ENCODE measurements at regions not wholly inside any gene's neighbourhood (a gene's known extent, or its start where the extent isn't known, plus 50 kb on each side); places are given as distances from the start of the nearest gene placed in this dataset.

DNA sequence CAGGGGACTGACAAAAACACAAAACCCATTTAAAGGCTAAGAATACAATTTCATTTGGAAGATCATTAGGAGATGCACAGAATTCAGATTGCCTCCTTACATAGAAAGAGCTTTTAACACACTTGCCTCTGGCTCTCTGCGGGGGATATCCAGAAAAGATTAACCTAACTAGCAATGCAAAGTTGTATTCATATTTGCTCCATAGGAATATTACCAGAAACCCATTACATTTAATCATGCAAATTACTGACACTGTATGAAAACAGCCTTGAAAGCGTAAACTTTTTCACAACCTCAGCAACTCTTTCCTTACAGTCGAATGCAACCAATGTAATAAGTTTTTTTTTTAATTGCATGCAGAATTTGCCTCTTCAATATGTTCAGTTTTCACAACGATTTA, 1087.3 kb upstream of the PRKX start:
- Histone ChIP-seq H3K9me3 (ENCODE audit: insufficient read depth, low read depth, low read length) (no peaks in the 10 kb centered on the region), H2AFZ (ENCODE audit: low read length) (no peak overlapping the region), H3K4me3 (ENCODE audit: low read length, poor library complexity, severe bottlenecking) (no peak overlapping the region), H3K4me1 (ENCODE audit: insufficient read depth, low read length, poor library complexity, severe bottlenecking) (no peaks in the 10 kb centered on the region), H3F3A (ENCODE audit: low read depth) (no peaks in the 10 kb centered on the region), H3K4me2 (ENCODE audit: low read depth, low read length, poor library complexity, severe bottlenecking) (no peak overlapping the region), H4K20me1 (ENCODE audit: insufficient read depth, low read length, poor library complexity, severe bottlenecking) (no peaks in the 10 kb centered on the region), H3K9ac (ENCODE audit: low read depth, low read length, poor library complexity, severe bottlenecking) (no peak overlapping the region), H3K9me2 (replicated peaks; ENCODE audit: low read depth, low read length) (no peaks in the 10 kb centered on the region), H3K79me2 (ENCODE audit: insufficient read depth, low read length) (no peaks in the 10 kb centered on the region), H3K27me3 (ENCODE audit: insufficient read depth, low read length, poor library complexity, severe bottlenecking) (no peaks in the 10 kb centered on the region), H3K36me3 (ENCODE audit: insufficient read depth, low read length) (no peaks in the 10 kb centered on the region)
- TF ChIP-seq CTCF (conservative IDR thresholded peaks at IDR 0.05; ENCODE audit: low read length): no peak

DNA sequence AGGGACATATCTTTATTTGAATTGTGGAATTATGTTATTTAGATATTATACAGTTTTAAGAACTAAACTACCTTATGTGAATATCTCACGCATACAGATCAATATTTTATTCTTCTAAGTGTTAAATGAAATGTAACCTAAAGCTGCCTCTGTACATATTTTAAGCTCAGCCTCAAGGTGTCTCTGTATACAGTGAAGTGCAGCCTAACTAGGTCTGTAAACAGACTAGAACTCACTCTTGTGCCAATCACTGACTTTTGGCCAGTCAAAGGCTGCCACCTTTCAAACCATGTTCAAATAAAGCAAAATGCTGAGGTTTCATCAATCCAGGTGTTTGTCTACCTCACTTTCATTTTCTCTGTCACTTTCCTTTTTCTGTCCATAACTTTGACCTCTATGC, 1074.5 kb upstream of the PRKX start:
- no peaks in the 10 kb centered on the region for H3K79me2 ChIP-seq (ENCODE audit: insufficient read depth, low read length)
- H3K4me2 ChIP-seq (ENCODE audit: low read depth, low read length, poor library complexity, severe bottlenecking): no peak overlapping the region
- H4K20me1 ChIP-seq (ENCODE audit: insufficient read depth, low read length, poor library complexity, severe bottlenecking): no peaks in the 10 kb centered on the region
- H2AFZ ChIP-seq (ENCODE audit: low read length): no peak overlapping the region
- no peaks in the 10 kb centered on the region for H3K36me3 ChIP-seq (ENCODE audit: insufficient read depth, low read length)
- no peaks in the 10 kb centered on the region for H3K9me3 ChIP-seq (ENCODE audit: insufficient read depth, low read depth, low read length)
- TF ChIP-seq CTCF (conservative IDR thresholded peaks at IDR 0.05; ENCODE audit: low read length): no peak
- no peak for TF ChIP-seq EZH2phosphoT487 (IDR thresholded peaks at IDR 0.05; ENCODE audit: borderline replicate concordance)
- H3K27me3 ChIP-seq (ENCODE audit: insufficient read depth, low read length, poor library complexity, severe bottlenecking): no peaks in the 10 kb centered on the region
- H3F3A ChIP-seq (ENCODE audit: low read depth): no peaks in the 10 kb centered on the region
- H3K4me3 ChIP-seq (ENCODE audit: low read length, poor library complexity, severe bottlenecking): no peak overlapping the region
- no peaks in the 10 kb centered on the region for H3K4me1 ChIP-seq (ENCODE audit: insufficient read depth, low read length, poor library complexity, severe bottlenecking)
- H3K9me2 ChIP-seq (replicated peaks; ENCODE audit: low read depth, low read length): no peaks in the 10 kb centered on the region
- no peak overlapping the region for H3K9ac ChIP-seq (ENCODE audit: low read depth, low read length, poor library complexity, severe bottlenecking)

DNA sequence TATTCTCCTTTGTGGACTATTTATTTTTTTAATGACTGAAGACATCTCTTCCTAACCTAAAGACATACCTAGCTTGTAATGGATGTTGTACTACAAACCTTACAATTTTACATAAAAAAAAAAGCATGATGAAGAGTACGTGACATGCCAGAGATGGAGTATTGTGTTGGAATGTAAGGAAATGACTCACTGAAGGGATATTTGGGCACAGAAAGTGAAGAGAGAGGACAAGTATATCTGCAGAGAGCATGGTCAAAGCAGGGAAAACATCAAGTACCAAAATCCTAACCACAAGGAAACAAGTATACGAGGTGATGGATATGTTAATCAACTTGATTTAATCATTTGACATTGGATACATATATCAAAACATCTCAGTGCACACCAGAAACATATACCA, 1051.4 kb upstream of the PRKX start:
- H3K9ac ChIP-seq (ENCODE audit: low read depth, low read length, poor library complexity, severe bottlenecking): no peak overlapping the region
- no peaks in the 10 kb centered on the region for H3F3A ChIP-seq (ENCODE audit: low read depth)
- TF ChIP-seq CTCF (conservative IDR thresholded peaks at IDR 0.05; ENCODE audit: low read length) (no peak), EZH2phosphoT487 (IDR thresholded peaks at IDR 0.05; ENCODE audit: borderline replicate concordance) (no peak)
- H3K36me3 ChIP-seq (ENCODE audit: insufficient read depth, low read length): no peaks in the 10 kb centered on the region
- H3K4me1 ChIP-seq (ENCODE audit: insufficient read depth, low read length, poor library complexity, severe bottlenecking): no peaks in the 10 kb centered on the region
- H3K27me3 ChIP-seq (ENCODE audit: insufficient read depth, low read length, poor library complexity, severe bottlenecking): no peaks in the 10 kb centered on the region
- H3K4me2 ChIP-seq (ENCODE audit: low read depth, low read length, poor library complexity, severe bottlenecking): no peak overlapping the region
- H3K4me3 ChIP-seq (ENCODE audit: low read length, poor library complexity, severe bottlenecking): no peak overlapping the region
- H4K20me1 ChIP-seq (ENCODE audit: insufficient read depth, low read length, poor library complexity, severe bottlenecking): no peaks in the 10 kb centered on the region
- H2AFZ ChIP-seq (ENCODE audit: low read length): no peak overlapping the region
- H3K79me2 ChIP-seq (ENCODE audit: insufficient read depth, low read length): no peaks in the 10 kb centered on the region
- H3K9me2 ChIP-seq (replicated peaks; ENCODE audit: low read depth, low read length): no peaks in the 10 kb centered on the region
- H3K9me3 ChIP-seq (ENCODE audit: insufficient read depth, low read depth, low read length): no peaks in the 10 kb centered on the region

Data from Loucy (cell line).